ENCODE measurements at regions not wholly inside any gene's neighbourhood (a gene's known extent, or its start where the extent isn't known, plus 50 kb on each side); places are given as distances from the start of the nearest gene placed in this dataset.
A peak's percentile ranks its signal among the peaks of the same experiment; 100 is the strongest.

- no peaks in the 10 kb centered on the region for H3K27me3 ChIP-seq (ENCODE audit: control insufficient read depth, insufficient read depth, low read length)
- no peak for FAIRE-seq
- DNase-seq (ENCODE audit: low read depth): no peak
- TF ChIP-seq CTCF (IDR thresholded peaks at IDR 0.05; ENCODE audit: insufficient read depth, low read length, severe bottlenecking): no peak
- no peaks in the 10 kb centered on the region for H3K36me3 ChIP-seq (ENCODE audit: control insufficient read depth, insufficient read depth, low read length)
- H3K4me3 ChIP-seq (ENCODE audit: low read depth, low read length): peak overlapping the region; percentile 10
Measured at GRCh38 chr3:110165370-110165743, 828.0 kb upstream of the DPPA4 start.

- FAIRE-seq: no peak
- TF ChIP-seq CTCF (IDR thresholded peaks at IDR 0.05; ENCODE audit: insufficient read depth, low read length, severe bottlenecking): no peak
- Histone ChIP-seq H3K4me3 (ENCODE audit: low read depth, low read length) (peak overlapping the region; percentile 10), H3K36me3 (ENCODE audit: control insufficient read depth, insufficient read depth, low read length) (no peaks in the 10 kb centered on the region), H3K27me3 (ENCODE audit: control insufficient read depth, insufficient read depth, low read length) (no peaks in the 10 kb centered on the region)
- DNase-seq (ENCODE audit: low read depth): peak; percentile 41
Measured at GRCh38 chr3:110165753-110166152, 828.4 kb upstream of the DPPA4 start.

GRCh38 chr3:110166791-110167190 lies 829.4 kb upstream of the DPPA4 start:
- no peak for FAIRE-seq
- no peak for TF ChIP-seq CTCF (IDR thresholded peaks at IDR 0.05; ENCODE audit: insufficient read depth, low read length, severe bottlenecking)

GRCh38 chr3:110174908-110175307 lies 837.6 kb upstream of the DPPA4 start:
- Histone ChIP-seq H3K27me3 (ENCODE audit: control insufficient read depth, insufficient read depth, low read length) (no peaks in the 10 kb centered on the region), H3K4me3 (ENCODE audit: low read depth, low read length) (no peak overlapping the region), H3K36me3 (ENCODE audit: control insufficient read depth, insufficient read depth, low read length) (no peaks in the 10 kb centered on the region)
- FAIRE-seq (no peak), DNase-seq (ENCODE audit: low read depth) (peak; percentile 38)
- TF ChIP-seq CTCF (IDR thresholded peaks at IDR 0.05; ENCODE audit: insufficient read depth, low read length, severe bottlenecking): no peak

More at GRCh38 chr3:110166791-110167190, 829.4 kb upstream of the DPPA4 start:
- Histone ChIP-seq H3K4me3 (ENCODE audit: low read depth, low read length) (no peak overlapping the region), H3K27me3 (ENCODE audit: control insufficient read depth, insufficient read depth, low read length) (no peaks in the 10 kb centered on the region), H3K36me3 (ENCODE audit: control insufficient read depth, insufficient read depth, low read length) (no peaks in the 10 kb centered on the region)
- DNase-seq (ENCODE audit: low read depth): no peak

- Histone ChIP-seq H3K27me3 (ENCODE audit: control insufficient read depth, insufficient read depth, low read length) (no peaks in the 10 kb centered on the region), H3K36me3 (ENCODE audit: control insufficient read depth, insufficient read depth, low read length) (no peaks in the 10 kb centered on the region), H3K4me3 (ENCODE audit: low read depth, low read length) (no peak overlapping the region)
- TF ChIP-seq CTCF (IDR thresholded peaks at IDR 0.05; ENCODE audit: insufficient read depth, low read length, severe bottlenecking): no peak
- FAIRE-seq (no peak), DNase-seq (ENCODE audit: low read depth) (no peak)
Measured at GRCh38 chr3:110178965-110179364, 841.6 kb upstream of the DPPA4 start.

GRCh38 chr3:110180733-110181132 lies 843.4 kb upstream of the DPPA4 start:
- no peak for DNase-seq (ENCODE audit: low read depth)
- FAIRE-seq: no peak
- H3K27me3 ChIP-seq (ENCODE audit: control insufficient read depth, insufficient read depth, low read length): no peaks in the 10 kb centered on the region
- no peak for TF ChIP-seq CTCF (IDR thresholded peaks at IDR 0.05; ENCODE audit: insufficient read depth, low read length, severe bottlenecking)
- H3K36me3 ChIP-seq (ENCODE audit: control insufficient read depth, insufficient read depth, low read length): no peaks in the 10 kb centered on the region
- H3K4me3 ChIP-seq (ENCODE audit: low read depth, low read length): no peak overlapping the region

Measured in bronchial epithelial cell (primary cell).